HG02623 (cell line): ENCODE measurements at regions not wholly inside any gene's neighbourhood (a gene's known extent, or its start where the extent isn't known, plus 50 kb on each side); places are given as distances from the start of the nearest gene placed in this dataset.

Source experiments
- ATAC-seq: cut with Tn5 transposase; IDR thresholded peaks from one replicate; pipeline ENCODE4 v1.9.1; 2021; ENCODE audit warnings: moderate library complexity; ENCODE audit not compliant: unreplicated experiment

GRCh38 chr7:109261781-109262180 lies 692.1 kb downstream of the DNAJB9 start:
- ATAC-seq: no peak

DNA sequence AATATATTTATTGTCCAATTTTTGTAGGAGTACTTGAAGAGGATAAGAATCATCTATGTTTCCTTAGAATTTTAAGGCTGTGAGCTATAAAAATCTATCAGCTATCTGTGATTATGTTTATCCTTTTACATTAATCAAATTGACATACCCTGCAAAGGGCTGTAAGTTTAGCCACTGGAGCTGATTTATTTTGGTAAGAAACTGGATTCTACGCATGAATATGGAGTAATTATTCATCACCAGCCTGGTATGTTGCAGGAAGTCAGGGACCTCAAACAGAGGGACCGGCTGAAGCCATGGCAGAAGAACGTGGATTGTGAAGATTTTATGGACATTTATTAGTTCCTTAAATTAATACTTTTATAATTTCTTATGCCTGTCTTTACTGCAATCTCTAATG lies 696.9 kb downstream of the DNAJB9 start:
- ATAC-seq: no peak

GRCh38 chr7:109276348-109276747 lies 706.7 kb downstream of the DNAJB9 start:
- ATAC-seq: no peak

DNA sequence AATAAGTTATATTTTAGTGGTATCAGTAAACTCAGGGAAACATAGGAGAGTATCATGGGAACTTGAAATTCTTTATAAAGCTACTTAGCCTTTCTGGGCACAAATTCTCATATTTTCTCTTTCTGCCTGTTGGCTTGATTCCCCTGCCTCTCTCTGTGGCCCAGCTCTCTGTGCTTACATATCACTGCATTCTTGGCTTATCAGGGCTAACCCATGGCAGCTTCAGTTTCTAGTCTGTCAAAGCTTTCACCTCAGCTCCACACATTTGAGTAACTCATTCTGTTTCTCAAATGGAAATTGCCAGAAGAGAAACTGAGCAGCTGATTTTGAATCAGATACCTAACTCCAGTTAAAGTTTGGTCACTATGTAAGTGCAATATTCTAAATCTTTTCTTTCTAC lies 713.1 kb downstream of the DNAJB9 start:
- no peak for ATAC-seq

DNA sequence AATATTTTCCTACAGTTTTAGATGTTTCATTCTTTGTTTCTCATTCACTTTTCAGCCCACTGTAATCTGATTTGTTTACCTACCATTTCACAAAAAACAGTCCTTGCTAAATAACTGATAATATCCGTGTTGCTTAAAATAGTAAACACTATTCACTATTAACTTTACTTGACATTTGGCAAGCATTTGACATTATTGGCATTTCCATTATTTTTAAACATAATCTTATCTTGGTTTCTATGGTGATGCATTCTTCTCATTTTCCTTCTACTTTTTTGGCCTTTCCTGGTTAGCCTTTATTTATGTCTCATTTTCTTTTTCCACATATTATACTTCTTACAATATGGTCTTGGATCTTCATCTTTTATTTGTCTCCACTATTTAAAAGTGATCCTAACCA lies 715.3 kb downstream of the DNAJB9 start:
- ATAC-seq: no peak

GRCh38 chr7:109295158-109295557 lies 725.5 kb downstream of the DNAJB9 start:
- no peak for ATAC-seq

DNA sequence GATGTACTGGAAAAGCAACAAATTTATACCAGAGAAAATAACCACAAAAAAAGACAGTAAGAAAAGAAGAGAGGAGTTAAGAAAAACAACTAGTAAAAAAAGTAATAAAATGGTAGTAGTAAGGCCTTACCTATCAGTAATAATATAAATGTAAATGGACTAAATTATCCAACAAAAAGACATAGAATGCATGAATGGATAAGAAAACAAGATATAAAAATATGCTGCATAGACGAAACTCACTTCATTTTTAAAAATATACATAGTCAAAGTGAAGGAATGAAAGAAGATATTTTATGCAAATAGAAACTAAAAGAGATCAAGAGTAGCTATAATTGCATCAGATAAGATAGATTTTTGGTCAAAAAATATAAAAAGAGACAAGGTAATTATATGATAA lies 739.1 kb downstream of the DNAJB9 start:
- ATAC-seq: no peak

DNA sequence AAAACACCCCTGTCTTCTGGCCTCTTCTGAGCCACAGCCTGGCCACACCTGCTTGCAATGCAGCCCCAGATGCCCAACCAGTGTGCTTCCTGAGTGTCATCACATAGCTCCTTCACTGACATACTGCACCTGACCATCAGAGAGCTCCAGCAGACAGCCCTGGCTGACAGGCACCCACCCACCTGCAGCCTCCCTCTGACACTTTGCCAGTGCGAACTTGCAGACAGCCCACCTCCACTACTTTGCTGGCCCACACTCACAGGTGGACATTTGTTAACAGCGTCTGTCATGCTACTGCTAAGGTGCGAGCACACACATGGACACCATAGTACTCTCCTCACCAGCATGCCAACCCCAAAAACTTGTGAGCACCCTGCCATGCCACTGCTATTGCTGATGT lies 740.1 kb downstream of the DNAJB9 start:
- ATAC-seq: no peak

- ATAC-seq: no peak
Observed at GRCh38 chr7:109318136-109318535, 748.5 kb downstream of the DNAJB9 start.

- peak; percentile 67 for ATAC-seq
Observed at GRCh38 chr7:109322833-109323232, 753.2 kb downstream of the DNAJB9 start.

GRCh38 chr7:109331423-109331822 lies 761.7 kb downstream of the DNAJB9 start:
- ATAC-seq: no peak

GRCh38 chr7:109335951-109336350 lies 766.3 kb downstream of the DNAJB9 start:
- no peak for ATAC-seq

GRCh38 chr7:109336531-109336930 lies 766.9 kb downstream of the DNAJB9 start:
- ATAC-seq: no peak

GRCh38 chr7:109343678-109344077 lies 774.0 kb downstream of the DNAJB9 start:
- ATAC-seq: no peak

DNA sequence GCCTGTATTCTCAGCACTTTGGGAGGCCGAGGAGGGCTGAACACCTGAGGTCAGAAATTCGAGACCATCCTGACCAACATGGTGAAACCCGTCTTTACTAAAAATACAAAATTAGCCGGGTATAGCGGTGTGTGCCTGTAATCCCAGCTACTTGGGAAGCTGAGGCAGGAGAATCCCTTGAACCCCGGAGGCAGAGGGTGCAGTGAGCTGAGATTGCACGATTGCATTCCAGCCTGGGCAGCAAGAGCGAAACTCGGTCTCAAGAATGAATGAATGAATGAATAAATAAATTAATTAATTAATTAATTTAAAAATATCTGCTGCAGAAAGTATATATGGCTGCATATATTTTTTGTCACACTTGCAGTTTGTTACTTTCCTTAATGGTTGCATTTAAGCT lies 781.8 kb downstream of the DNAJB9 start:
- ATAC-seq: no peak

DNA sequence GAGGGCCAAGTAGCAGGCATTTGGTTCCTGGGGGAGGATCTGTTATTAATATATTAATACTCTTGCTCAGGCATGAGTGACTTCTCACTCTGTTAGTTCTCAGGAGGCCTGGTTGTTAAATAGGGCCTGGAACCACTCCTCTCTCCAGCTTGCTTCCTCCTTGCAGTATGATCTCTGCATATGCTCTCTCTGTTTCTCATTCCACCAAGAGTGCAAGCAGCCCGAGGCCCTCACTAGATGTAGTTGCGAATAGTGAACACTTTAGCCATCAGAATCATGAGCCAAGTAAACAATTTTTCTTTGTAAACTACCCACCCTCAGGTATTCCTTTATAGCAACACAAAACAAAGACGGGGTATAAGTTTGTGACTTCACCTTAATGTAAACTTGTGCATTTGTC lies 784.3 kb downstream of the DNAJB9 start:
- ATAC-seq: no peak

DNA sequence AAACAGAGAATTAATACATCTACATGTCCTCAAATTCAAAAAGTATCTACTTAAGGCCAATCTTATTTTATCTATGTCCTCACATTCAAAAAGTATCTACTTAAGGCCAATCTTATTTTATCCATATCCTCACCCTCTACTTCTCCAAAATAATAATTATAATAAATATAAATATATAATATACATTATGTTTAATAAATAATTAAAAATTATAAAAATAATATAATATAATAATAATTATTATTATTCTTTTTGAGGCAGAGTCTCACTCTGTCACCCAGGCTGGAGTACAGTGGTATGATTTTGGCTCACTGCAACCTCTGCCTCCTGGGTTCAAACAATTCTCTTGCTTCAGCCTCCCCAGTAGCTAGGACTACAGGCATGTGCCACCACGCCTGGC lies 784.9 kb downstream of the DNAJB9 start:
- no peak for ATAC-seq

DNA sequence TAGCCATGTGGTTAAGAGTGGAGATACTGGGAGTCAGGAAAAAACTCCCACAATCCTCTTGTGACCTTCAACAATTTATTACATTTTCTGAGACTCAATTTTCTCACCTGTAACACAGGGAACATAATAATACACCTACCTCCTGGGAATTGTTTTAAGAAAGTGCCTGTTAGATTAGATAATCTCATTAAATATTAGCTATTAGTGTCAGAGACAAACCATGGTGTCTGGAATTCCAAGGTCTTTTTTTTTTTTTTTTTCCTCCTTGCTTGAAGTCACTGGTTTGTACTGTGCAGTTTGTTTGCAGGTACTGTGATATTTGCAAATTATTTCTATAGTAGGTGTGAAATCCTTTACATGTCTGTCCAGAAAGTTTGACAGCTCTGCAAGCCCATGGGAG lies 806.1 kb downstream of the DNAJB9 start:
- ATAC-seq: no peak

DNA sequence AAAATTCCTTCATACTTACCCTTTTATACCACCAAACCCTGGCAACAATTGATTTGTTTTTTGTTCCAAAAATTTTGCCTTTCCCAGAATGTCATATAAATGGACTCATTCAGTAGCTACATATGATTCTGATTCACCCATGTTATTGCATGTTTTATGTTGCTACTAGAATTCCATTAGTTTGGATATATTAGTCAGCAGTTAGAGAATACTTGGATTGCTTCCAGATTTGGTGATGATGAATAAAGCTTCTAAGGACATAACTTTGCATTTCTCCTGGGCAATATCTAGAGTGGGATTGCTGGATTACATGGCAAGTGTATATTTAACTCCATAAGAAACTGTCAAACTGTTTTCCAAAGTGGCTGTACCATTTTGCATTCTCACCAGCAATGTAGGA lies 806.9 kb downstream of the DNAJB9 start:
- no peak for ATAC-seq

DNA sequence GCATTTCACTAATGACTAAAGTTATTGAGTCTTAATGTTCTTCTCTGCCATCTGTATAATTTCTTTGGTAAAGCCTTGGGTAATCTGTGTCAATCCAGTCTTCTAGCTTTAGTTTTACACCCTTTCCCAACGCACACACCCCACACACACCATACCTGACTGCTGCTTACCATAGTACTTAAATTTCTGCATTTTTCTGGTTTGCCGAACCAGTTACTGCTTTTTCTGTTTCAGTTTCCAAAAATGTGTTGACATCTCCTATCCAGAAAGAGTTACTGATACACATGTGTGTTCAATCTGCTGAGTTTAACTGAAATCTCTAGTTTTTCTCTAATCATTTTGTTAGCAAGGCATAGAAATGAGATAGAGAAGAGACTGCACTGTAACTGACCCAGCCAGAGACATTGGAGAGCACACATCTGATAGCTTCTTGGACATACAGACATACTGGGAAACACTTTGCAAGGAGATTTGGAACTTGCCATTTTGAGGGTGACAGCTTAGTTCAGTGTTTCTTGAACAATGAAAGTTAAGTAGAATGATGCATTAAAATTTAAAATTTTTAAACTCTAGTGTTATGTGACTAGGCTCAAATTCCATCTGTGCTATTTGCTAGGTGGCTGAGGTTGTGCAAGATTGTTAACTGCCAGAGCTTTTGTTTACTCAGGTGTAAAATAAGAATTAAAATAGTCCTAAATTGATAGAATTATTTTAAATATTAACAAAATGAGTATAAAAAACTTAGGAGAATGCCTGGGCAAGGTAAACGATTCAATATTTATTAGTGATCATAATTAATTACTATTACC lies 807.6 kb downstream of the DNAJB9 start:
- no peak for ATAC-seq

DNA sequence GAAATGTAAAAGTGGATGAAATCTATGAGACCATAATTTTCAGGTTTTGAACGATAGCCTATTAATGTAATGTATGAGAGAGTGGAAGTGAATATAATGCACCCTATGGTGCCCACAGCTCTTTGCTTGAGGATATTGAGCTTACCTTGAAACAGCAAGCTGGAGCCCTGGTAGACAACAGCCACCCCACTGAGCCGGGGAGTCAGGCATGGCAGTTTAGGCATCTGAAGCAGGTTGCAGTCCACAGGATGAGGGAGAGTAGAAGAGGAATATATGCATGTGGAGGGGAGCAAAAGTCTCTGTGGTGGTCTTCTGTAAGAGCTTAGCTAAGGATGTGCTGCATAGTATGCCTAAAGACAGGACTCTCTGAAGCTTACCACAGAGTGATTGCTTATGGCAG lies 817.3 kb downstream of the DNAJB9 start:
- ATAC-seq: no peak

DNA sequence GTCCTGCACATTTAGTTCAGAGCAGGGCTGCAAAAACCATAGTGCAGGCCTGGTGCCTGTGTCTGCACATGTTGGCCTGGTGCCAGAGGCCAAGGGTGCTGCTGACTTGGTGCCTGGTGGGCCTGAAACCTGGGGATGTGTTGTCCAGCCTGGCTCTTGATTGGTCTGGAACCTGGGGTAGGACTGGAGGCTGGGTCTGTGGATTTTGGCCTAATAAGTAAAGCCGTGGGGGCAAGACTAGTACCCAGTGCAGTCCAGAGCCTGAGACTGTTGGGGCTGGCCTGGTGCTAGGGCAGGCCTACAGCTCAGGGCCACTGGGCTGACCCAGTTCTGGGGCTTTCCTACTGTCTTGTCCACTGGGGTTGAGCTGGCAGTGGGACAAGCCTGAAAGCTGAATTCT lies 817.9 kb downstream of the DNAJB9 start:
- no peak for ATAC-seq

DNA sequence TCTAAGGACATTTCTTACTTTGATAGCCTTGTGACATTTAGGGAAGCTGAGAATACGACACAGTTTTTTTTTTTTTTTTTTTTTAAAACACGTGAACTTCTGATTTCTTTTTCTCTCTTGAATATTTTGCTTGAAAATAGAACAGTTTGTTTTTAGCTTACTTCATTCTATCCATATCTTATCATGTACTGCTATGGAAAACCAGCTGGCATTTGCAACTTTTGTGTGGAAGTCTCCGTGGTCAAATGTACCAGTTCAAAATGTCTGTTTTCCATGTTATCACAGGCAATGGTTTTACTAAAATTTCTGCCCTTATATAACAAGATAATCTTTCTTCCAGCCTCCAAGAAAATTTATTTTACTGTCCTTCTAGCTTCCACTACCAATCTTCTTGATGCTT lies 821.6 kb downstream of the DNAJB9 start:
- no peak for ATAC-seq
